Activated CD8-positive, alpha-beta memory T cell treated with anti-CD3 and anti-CD28 coated beads, Interleukin-2, amount 50 U/mL, for 1 hour (primary cell): ENCODE measurements at regions not wholly inside any gene's neighbourhood (a gene's known extent, or its start where the extent isn't known, plus 50 kb on each side); places are given as distances from the start of the nearest gene placed in this dataset.

Experiments
- DNase-seq: peaks from one replicate; pipeline ENCODE4 v3.0.0-alpha.2; 2020; ENCODE audit errors: extremely low read depth

- DNase-seq, result no peak
These were observed 188.2 kb downstream of the PLPP3 start for GRCh38 chr1:56390934-56391731.

DNA sequence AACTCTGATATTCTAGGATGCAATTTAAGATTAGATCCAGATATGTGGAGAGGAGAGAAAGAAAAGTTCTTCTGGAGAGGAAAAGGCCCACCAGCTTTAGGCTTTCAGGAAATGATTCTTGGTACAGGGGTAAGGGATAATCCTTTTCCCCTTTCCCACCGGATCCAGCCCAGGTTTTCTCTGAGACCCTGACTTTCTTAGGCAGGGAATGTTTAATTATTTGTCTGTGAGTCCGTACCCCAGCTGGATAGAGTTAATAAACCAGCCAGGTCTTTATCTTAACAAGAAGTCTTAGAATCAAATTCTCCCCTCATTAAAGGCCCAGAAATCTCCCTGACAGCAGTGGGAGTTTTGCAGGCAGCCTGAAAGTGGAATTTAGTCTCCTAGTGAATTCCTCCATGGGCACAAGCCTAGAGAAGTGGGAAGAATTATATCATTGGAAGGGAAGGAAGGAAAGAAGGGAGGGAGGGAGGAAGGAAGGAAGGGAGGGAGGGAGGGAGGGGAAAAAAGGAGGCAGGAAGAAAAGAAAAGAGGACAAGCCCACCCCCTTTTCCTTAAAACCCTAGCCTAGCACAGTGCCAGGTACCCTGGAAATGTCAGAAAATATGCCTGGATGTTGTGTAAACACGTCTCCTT lies 189.0 kb downstream of the PLPP3 start:
- DNase-seq, result no peak

DNA sequence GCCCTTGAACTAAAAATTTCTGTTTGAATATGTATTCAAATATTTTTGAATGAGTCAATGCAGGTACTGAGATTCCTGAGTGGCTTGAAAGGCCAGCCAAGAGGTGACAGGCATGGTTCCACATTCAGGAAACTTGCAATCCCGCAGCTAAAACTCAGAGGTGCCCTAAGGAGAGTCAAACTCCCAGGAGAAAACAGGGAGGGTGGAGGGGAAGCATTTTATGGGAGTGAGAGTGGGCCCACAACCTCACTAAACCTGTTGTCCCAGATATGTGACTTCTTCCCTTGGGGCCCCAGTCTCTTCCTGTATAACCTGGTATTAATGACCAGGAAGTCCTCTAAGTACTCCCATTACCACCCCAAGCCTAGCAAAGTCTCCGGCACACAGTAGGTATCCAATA lies 189.6 kb downstream of the PLPP3 start:
- DNase-seq, result no peak

DNA sequence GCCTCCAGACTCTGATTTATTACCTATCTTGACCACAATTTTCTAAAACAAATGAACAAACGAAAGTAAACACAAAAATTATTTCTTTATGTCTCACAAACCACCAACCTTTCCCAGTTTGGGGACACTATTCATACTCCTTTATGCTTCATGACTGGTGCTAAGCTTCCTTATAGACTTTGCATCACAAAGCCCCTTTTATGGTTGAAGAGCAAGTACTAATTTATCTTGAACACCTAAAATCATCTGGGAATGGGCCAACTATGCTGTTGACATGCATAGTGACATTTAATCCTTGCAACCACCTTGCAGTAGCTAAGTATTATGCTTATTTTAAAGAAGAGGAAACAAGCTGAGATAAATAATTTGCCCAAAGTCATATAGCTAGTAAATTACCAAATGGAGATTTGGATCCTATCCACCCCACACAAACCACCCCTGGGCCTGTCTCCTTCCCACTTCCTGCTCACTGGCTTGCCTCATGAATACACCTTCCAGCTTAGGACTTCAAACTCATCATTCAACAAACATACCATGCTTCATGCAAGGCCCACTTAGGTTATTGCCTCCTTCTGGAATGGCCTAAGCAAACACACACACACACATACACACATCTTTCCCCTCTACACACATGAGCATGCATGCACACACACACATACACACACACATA lies 192.2 kb downstream of the PLPP3 start:
- no peak for DNase-seq

- no peak for DNase-seq
These were observed 194.0 kb downstream of the PLPP3 start for GRCh38 chr1:56385314-56385713.

GRCh38 chr1:56382929-56383328 lies 196.4 kb downstream of the PLPP3 start:
- DNase-seq, result no peak

DNA sequence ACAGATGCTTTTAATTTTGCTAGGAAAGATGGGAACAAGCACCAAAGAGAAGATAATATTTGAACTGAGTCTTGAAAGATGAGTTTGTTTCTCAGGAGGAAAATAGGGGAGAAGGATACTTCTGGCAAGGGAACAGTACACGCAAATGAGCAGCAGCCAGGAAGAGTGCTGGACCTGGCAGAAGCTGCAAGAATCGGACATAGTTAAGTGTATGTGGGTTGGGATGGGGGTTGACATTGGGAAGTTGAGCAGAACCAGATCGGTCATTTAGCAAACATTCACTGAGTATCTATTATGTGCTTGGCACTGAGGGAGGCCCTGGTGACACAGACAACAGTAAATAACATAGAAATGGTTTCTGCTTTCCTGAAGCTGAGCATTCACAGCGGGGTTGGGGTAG lies 198.8 kb downstream of the PLPP3 start:
- no peak for DNase-seq

DNA sequence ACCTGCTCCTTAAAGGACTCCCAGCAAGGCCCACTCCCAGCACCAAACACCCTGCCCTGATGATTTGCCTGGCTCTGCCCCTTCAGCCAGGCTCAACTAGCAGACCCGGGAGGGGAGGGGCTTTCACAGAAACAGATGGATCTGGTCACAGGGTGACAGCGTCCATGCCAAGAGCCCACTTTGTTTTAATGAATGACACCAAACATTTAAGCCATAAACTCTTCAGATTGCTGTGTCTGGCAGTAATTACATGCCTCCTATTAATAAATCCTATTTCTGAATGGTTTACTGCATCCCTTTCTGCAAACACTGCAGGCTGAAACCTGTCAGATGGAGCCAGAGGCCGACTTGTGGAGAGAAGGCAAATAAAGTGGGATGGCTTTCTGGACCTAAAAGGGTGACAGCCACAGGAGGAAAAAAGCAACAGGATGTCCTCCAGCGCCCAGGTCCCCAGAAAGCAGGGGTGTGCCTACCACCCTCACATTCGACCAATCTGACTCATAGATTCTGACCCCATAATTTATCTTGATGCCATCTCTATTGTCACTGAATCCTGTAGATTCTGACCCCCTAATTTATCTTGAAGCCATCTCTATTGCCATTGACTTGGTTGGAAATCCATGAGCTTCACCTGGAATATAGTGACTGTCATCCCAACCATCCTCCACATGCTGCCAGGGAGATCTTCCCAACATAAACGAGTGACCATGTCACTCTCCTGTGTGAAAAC lies 200.9 kb downstream of the PLPP3 start:
- DNase-seq, result no peak

DNA sequence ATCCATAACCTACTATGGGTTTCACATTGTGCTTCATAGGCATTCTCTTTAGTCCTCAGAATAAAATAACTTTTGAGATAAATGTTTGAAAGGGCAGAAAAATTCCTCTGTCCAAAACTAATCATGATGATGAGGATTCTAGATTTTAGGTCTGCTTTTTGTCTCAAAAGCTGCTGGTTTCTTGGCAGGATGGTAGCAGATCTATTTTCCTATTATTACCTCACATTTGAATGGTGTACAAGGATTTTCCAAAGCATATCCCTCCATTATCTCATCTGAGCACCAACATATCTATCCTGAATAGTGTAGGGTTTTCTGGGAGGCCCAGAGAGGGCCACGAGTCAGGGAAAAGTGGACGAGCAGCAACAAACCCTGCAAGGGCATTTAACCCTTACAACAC lies 201.9 kb downstream of the PLPP3 start:
- no peak for DNase-seq

DNA sequence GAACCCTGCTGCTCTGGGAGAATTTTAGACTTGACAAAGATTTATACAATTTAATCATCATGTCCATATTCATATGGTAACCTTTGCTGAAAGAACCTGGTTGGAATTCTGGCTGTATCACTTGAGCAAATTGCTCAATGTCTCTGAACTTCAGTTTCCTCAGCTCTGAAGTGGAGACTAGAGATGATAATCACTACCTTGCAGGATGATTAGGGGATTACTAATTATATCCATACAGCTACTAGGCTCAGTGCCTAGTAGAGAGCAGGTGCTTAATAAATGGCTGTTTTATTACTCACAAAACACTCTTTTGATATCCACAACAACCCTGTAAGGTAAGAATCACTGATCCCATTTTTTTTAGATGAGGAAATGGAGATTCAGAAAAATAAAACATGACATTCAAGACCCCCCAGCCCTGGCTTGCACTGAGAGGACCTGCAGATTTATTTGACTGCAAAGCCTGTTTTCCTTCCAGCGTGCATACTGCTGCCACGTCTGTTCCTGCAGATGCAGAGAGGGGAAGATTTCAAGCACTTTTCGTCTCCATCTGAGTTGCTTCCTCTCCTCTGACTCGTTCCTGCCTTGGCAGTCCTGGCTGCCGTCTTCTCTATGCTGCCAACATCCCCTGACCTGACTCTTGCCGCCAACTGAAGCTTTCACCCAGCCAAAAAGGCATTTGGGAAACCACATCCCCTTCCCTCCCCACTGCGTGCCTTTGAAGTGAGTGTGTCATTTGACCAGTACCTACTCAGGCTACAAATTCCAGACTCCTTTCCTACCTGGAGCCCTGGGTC lies 203.0 kb downstream of the PLPP3 start:
- no peak for DNase-seq

- DNase-seq, result no peak
These were observed 204.0 kb downstream of the PLPP3 start for GRCh38 chr1:56375326-56375804.

DNA sequence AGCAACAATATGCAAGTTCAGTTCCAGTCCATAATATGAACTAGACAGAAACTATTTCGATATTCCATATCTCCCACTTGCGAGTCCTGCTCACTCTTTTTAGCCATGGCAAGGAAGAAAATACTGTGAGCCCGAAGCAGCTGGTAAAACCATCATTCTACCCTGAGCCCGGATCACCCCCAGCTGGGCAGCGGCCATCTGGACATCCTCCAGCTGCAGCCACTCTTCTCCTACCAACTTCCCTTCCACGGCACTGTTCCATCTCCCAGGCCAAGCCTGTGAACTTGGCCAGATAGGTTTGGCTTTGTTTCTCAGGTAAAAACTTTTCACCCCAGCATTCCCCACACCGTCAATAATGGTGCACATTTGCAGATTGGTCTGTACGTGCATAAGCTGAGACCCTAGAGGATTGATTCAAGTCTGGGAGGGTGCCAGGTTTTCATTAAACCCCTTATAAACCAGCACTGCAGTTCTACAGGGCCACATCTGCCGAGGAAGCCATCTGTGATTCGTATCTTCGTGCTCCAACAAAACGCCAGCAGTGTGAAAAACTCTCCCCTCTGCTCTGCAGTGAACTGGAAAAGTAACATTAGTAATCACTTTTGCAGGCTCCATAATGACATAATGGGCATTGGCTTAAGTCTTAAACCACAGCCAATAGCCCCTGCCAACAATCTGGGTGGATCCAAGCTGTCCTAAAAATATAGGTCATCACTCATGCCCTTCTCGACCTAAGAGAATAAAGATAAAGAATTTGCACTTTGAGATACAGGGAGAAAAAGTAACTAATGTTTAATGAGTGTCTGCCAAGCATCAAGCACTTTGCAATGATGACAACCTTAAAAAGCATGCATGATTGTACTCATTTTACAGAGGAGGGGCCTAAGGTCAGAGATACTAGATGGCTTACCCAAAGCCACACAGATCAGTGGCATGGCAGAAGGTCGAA lies 205.1 kb downstream of the PLPP3 start:
- no peak for DNase-seq

GRCh38 chr1:56370513-56370912 lies 208.8 kb downstream of the PLPP3 start:
- DNase-seq, result no peak

DNA sequence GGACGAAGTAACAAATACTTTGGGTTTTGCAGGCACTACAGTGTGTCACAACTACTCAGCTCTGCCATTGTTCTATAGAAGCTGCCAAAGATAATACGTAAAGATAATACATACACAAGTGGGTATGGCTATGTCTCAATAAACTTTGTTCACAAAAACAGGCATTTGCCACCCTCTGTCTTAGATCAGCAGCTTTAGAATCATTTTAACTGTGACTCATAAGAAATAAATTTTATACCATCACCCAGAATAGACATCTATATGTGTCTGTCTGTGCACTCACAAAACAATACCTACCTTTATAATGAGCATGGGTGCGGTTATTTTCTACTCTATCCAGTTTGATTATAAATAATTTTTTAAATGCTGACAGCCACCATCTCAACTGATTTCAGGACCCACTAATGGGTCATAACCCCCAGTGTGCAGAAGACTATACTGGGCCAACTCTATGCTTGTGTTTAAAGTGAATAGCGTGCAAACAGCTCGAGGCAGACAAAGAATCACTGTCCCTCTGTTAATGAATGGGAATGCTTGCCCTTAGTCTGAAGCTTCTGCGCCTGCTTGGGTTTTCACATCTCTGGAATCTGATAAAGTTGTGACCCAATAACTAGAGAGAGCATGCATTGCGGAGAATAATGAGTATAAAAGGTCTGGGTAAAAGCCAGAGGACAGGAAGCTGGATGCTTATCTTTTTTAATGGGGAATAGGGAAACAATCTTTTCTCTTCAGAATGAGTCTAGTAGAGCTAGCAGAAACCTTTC lies 216.2 kb downstream of the PLPP3 start:
- no peak for DNase-seq

- no peak for DNase-seq
These were observed 219.3 kb downstream of the PLPP3 start for GRCh38 chr1:56360021-56360420.

DNA sequence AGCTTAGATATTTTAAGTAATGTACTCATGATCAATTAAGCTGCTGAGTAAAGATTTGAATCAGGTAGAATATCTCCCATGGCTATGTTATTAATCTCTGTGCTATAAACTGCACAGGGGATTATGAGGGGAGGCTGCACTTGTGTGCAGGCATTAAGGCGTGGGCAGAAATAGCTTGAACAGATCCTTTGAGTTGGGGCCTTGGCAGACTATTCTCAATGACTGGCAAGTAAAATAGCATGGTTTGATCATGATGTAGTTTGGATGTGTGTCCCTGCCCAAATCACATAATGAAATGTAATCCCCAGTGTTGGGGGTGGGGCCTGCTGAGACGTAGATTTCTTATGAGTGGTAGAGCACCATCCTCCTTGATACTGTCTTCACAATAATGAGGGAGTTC lies 220.3 kb downstream of the PLPP3 start:
- DNase-seq, result no peak

DNA sequence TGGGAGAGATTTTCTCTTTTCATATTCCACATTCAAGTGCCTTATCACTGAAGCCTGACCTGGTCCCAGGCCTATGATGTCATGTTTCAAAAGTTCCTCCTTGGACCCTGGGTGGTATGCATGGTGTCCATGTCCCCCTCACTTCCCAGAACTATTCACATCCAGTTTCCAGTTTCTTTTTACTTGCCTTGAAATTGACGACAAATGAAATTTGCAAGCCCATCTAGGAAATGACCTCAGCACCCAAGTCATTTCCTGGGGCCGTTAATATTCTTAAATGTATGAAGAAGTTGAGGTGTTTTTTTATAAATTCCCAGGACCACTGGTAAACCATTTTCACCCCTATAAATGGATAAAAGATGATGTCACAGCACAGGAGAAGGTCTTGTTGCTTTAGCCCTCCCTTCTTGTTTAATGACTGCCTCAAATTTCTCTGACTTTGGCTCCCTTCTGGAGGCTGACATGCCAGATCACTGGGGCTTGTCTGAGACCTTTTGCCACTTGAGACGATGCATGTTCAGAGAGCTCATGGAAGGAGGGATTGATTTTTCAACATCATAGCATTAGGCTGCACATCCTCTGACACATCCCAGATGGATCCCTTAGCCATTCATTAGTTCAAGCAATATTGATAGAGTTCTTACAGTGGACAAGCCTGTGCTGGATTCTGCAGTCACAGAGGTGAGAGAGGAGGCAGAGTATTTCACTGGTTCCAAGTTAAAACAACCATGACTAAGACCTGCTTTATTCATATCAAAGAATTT lies 221.3 kb downstream of the PLPP3 start:
- no peak for DNase-seq

DNA sequence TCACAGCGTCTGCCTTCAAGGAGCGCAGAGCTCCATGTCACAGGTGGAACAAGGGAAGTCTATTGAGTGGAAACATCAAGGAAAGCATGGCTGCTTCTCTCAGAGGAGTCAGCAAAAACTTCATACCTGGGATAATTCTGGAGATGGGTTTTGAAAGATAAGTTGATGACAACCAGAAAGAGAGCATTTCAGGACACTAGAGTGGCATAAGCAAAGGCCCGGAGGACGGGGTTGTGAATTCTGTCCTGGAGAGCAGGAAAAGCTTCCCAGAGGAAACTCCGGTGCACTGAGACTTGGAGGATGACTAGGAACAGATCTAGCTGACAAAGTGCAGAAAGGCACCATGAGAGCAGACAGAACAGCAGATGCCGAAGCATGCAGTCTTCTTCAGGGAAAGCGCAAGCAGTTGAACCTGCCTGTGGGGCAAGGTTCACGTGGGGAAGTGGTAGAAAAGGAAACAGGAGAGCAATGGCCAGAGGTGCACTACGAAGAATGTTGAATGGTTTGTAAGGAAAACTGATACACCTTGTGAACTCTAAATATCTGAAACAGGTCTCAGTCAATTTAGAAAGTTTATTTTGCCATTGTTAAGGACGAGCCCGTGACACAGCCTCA lies 222.9 kb downstream of the PLPP3 start:
- DNase-seq, result no peak
